Brain microvascular endothelial cell (primary cell): ENCODE measurements at regions not wholly inside any gene's neighbourhood (a gene's known extent, or its start where the extent isn't known, plus 50 kb on each side); places are given as distances from the start of the nearest gene placed in this dataset.

Source experiments
- DNase-seq: peaks from one replicate; pipeline ENCODE4 v3.0.0-alpha.2; 2020
- H3K27ac ChIP-seq: fragments of 250-450 bp; sonication (Bioruptor Pico); 2 replicates; pipeline ENCODE4 v1.5.1; 2020; ENCODE audit warnings: mild to moderate bottlenecking, moderate library complexity
- H3K27me3 ChIP-seq: fragments of 250-450 bp; sonication (Bioruptor Pico); replicated peaks from 2 replicates; pipeline ENCODE4 v1.5.1; 2020; ENCODE audit warnings: mild to moderate bottlenecking
- H3K36me3 ChIP-seq: fragments of 250-450 bp; sonication (Bioruptor Pico); replicated peaks from 2 replicates; pipeline ENCODE4 v1.5.1; 2020; ENCODE audit warnings: mild to moderate bottlenecking
- H3K4me3 ChIP-seq: 2 replicates; pipeline ENCODE4 v1.5.1; 2011; ENCODE audit warnings: low read depth, mild to moderate bottlenecking, control low read depth, low read length, moderate library complexity
- in situ Hi-C: cut with HindIII; loops from 2 replicates; pipeline ENCODE4 v1.10.0; 2017; ENCODE audit warnings: low sequenced_read_pairs, low pct_ligation_motif_present
- TF ChIP-seq, protein P1 (sequence below): IDR thresholded peaks from 2 replicates; pipeline ENCODE4 v1.5.1; 2011; ENCODE audit warnings: low read depth, mild to moderate bottlenecking, moderate library complexity, low read length, control low read depth, inconsistent platforms; ENCODE audit errors: missing control alignments

DNA sequence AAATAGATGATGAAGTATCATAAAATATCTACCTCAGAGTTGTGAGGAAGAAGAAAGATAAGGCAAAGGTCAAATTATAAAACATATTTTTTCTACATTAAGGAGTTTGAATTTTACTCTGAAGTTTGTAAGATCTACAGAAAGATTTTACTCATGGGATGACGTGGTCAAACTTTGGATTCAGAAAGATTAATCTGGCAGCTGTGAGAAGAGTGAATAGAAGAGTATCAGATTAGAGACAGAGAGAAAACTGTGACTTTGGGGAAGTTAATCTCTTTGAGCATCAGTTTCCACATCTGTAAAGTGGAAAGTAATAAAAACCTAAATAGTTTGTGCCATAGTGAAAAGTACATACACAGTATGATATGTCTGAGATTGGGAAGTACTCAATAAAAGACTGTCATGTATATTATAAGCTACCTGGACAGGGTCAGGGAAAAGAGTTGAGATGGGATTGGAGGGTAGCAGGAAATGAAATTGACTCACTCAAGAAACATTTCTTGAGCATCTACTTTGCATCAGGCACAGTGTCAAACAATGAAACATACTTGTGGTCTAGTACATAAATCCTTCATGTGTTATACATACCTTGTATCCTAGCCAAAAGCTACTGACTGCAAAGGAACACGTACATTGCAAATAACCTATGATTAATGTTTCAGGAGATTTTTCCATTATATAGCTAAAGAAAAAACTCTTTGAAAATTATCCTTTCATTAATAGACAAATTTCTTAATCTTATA is 222.1 kb downstream of the TMEM200A start:
- in situ Hi-C loops, result no loop called here
- Histone ChIP-seq H3K4me3 (no peak overlapping the region), H3K27ac (no peak overlapping the region), H3K27me3 (no peaks in the 10 kb centered on the region), H3K36me3 (no peaks in the 10 kb centered on the region)
- peak; percentile 73 for DNase-seq
- TF ChIP-seq, protein P1, sequence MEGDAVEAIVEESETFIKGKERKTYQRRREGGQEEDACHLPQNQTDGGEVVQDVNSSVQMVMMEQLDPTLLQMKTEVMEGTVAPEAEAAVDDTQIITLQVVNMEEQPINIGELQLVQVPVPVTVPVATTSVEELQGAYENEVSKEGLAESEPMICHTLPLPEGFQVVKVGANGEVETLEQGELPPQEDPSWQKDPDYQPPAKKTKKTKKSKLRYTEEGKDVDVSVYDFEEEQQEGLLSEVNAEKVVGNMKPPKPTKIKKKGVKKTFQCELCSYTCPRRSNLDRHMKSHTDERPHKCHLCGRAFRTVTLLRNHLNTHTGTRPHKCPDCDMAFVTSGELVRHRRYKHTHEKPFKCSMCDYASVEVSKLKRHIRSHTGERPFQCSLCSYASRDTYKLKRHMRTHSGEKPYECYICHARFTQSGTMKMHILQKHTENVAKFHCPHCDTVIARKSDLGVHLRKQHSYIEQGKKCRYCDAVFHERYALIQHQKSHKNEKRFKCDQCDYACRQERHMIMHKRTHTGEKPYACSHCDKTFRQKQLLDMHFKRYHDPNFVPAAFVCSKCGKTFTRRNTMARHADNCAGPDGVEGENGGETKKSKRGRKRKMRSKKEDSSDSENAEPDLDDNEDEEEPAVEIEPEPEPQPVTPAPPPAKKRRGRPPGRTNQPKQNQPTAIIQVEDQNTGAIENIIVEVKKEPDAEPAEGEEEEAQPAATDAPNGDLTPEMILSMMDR, result no peak

DNA sequence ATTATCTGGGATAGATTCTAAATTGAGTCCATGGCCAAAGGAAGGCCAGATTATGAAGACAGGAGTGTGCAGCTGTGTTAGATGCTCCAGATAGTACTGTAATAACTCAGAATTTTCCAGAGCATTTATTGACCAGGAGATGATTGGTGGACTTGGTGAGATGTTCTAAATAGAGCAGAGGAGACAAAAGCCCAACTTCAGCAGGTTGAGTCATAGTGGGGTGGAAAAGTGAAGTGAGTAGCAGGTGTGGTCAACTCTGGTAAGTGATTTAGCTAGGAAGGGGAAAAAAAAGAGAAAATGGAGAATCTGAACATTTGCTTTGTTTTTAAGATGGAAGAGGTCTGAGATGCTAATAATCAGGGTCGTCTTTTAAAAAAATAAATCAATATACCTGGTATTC is 227.4 kb downstream of the TMEM200A start:
- H3K36me3 ChIP-seq, result no peaks in the 10 kb centered on the region
- in situ Hi-C loops, result no loop called here
- H3K4me3 ChIP-seq, result no peak overlapping the region
- H3K27ac ChIP-seq, result no peak overlapping the region
- TF ChIP-seq, protein P1, result no peak
- H3K27me3 ChIP-seq, result no peaks in the 10 kb centered on the region
- no peak for DNase-seq

DNA sequence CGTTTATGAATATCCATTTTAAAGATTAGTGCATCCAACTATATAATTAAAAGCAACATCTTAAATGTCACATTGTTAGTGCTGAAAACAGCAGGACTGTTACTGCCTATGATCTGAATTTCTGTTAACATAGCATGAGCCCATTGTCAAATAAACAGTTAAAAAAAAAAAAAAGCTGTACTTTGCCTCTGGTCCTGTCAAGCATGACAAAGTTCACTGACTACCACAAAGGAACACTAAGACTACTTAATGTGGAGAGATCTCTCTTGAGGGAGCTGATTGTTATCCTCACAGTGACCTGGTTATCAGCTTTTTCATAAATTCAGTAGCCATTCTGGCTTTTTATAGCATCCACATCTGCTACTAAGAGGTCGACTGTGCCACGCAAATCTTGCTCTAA is 228.1 kb downstream of the TMEM200A start:
- Histone ChIP-seq H3K27ac (no peak overlapping the region), H3K4me3 (no peak overlapping the region), H3K27me3 (no peaks in the 10 kb centered on the region), H3K36me3 (no peaks in the 10 kb centered on the region)
- no peak for DNase-seq
- in situ Hi-C loops, result no loop called here
- TF ChIP-seq, protein P1, result no peak

DNA sequence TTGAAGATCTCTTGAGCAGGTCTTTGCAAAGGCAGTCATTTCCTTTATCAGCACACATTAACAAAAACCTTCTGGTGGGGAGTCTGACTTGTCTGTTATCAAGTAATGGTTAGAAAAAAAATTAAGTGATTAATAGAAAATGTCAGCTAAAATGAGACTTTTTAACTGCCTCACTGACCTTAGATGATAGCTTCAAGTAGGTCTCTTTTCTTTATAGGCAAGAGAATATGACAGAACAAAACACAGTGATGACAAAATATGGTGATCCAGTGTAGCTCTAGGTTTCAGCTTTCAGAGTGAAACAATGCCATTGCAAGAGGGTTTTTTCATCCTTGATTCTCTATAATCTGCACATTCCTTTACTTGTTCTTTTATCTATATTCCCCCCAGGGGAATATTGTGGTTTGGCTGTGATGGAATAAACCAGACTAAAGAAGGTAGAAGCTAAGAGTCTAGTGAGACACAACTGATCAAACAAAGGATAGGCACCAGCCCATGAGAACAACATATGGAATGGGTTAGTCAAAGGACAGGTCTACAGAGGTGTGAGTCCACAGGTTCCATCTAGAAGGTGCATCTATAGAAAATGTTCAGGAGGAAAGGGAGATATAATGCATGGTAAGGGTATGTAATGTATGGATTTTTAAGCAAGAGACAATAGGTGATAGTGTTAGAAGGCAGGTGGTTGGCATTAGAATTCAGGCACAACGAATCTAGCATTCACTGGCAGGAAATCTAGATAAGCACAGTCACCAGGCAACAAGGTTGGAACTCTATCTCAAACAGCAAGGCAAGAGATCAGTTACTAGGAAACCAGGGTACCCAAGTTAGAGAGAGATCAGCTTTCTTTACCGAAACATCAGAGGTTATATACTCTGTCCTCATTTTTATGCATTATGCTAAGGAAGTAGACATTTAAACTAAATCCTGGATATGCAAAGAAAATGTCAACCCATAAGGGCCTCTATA is 228.9 kb upstream of the SMLR1 start:
- TF ChIP-seq, protein P1, result no peak
- Histone ChIP-seq H3K27me3 (no peaks in the 10 kb centered on the region), H3K27ac (peak overlapping the region; percentile 15), H3K36me3 (no peaks in the 10 kb centered on the region), H3K4me3 (no peak overlapping the region)
- in situ Hi-C loops, result no loop called here
- DNase-seq, result peak; percentile 53

DNA sequence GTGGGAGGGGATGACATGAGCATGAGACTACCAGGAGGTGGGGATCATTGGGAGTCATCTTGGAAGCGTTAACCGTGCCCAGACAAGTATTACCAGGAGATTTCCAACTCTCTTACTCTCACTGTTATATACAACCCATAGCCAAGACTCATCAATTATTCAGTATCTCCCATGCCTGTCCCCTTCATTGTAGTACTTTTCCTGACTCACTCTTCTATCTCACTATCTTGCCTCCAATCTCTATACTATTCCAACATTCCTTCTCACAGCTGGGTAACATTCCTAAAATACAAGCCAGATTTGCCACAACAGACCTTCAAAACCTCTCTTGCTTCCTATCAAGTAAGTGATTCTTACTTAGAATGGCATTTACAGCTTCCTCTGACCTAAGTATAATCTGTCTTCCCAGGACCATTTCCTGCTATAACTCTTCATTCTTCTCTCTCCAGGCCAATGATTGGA is 226.3 kb upstream of the SMLR1 start:
- Histone ChIP-seq H3K27ac (peak overlapping the region; percentile 93), H3K36me3 (no peaks in the 10 kb centered on the region), H3K27me3 (no peaks in the 10 kb centered on the region), H3K4me3 (no peak overlapping the region)
- TF ChIP-seq, protein P1, result no peak
- in situ Hi-C loops, result no loop called here
- peak; percentile 59 for DNase-seq
